Suprapubic skin (tissue), 4 donors: ENCODE measurements at regions not wholly inside any gene's neighbourhood (a gene's known extent, or its start where the extent isn't known, plus 50 kb on each side); places are given as distances from the start of the nearest gene placed in this dataset.

Experiments
- DNase-seq, 2 donors: peaks; one replicate each; pipeline ENCODE4 v3.0.0-alpha.2; 2019; ENCODE audit warnings: low spot score in 2 of 2
- H3K27ac ChIP-seq: fragments of 200-600 bp; sonication (generic); one replicate; pipeline ENCODE4 v1.5.1; 2019
- H3K27me3 ChIP-seq: fragments of 200-600 bp; sonication (generic); one replicate; pipeline ENCODE4 v1.5.1; 2019
- H3K36me3 ChIP-seq: fragments of 200-600 bp; sonication (generic); one replicate; pipeline ENCODE4 v1.5.1; 2019
- H3K4me1 ChIP-seq: fragments of 200-600 bp; sonication (generic); one replicate; pipeline ENCODE4 v1.5.1; 2019
- H3K4me3 ChIP-seq: fragments of 200-600 bp; sonication (generic); one replicate; pipeline ENCODE4 v1.5.1; 2019; ENCODE audit warnings: mild to moderate bottlenecking
- H3K9me3 ChIP-seq: fragments of 200-600 bp; sonication (generic); one replicate; pipeline ENCODE4 v1.5.1; 2019
- EP300 ChIP-seq: sonication (generic); formaldehyde crosslinking; IDR thresholded peaks from one replicate; pipeline ENCODE4 v1.6.1; 2017; ENCODE audit warnings: antibody characterized with exemption
- POLR2A ChIP-seq, 2 donors: fragments of 450-650 bp; IDR thresholded peaks; one replicate each; pipeline ENCODE4 v1.6.1; 2017; ENCODE audit warnings: antibody characterized with exemption in 2 of 2, mild to moderate bottlenecking in 2 of 2, moderate library complexity in 2 of 2
- POLR2AphosphoS5 ChIP-seq, 3 donors: sonication (generic); formaldehyde crosslinking; IDR thresholded peaks; one replicate each; pipeline ENCODE4 v1.6.1; 2017; ENCODE audit warnings: antibody characterized with exemption in 3 of 3
- WGBS: methylation state at CpG from one replicate; pipeline ENCODE4 v1.1.5; 2018; 5-methylcytosine and 5-hydroxymethylcytosine counted together
- TF ChIP-seq, protein P1 (sequence below), 2 donors: fragments of 200-600 bp in 1 of 2; fragments of 450-650 bp in 1 of 2; sonication (generic) in 1 of 2; IDR thresholded peaks; one replicate each; pipeline ENCODE4 v1.5.1; 2016 to 2019; ENCODE audit warnings: antibody characterized with exemption in 2 of 2, mild to moderate bottlenecking in 1 of 2, moderate library complexity in 1 of 2

DNA sequence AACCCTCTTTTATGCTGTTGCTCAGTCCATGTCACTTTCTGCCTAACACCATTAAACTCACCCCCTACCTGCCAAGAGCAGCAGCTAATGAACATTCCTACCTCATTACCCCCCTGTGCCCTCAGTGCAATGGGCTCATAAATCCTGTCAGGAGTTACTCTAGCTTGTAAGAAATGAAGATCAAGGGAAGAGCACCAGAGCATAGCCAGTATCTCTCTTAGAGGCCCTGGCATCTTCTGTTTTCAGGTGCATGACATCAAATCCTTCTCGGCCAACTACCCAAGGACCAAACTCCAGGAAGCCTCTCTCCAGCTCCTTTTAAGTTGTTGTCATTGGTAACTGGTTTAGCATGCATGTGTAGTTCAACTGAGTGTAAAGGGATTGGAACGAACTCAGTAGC, 75.1 kb downstream of the FOXI2 start:
- no peak overlapping the region for H3K27ac ChIP-seq
- no peaks in the 10 kb centered on the region for H3K9me3 ChIP-seq
- 100% methylated on average over 2 of the region's 2 CpGs for WGBS
- DNase-seq: no peak
- TF ChIP-seq POLR2A (IDR thresholded peaks at IDR 0.05) (no peak), POLR2AphosphoS5 (IDR thresholded peaks at IDR 0.05) (no peak), EP300 (no peak)
- TF ChIP-seq, protein P1, sequence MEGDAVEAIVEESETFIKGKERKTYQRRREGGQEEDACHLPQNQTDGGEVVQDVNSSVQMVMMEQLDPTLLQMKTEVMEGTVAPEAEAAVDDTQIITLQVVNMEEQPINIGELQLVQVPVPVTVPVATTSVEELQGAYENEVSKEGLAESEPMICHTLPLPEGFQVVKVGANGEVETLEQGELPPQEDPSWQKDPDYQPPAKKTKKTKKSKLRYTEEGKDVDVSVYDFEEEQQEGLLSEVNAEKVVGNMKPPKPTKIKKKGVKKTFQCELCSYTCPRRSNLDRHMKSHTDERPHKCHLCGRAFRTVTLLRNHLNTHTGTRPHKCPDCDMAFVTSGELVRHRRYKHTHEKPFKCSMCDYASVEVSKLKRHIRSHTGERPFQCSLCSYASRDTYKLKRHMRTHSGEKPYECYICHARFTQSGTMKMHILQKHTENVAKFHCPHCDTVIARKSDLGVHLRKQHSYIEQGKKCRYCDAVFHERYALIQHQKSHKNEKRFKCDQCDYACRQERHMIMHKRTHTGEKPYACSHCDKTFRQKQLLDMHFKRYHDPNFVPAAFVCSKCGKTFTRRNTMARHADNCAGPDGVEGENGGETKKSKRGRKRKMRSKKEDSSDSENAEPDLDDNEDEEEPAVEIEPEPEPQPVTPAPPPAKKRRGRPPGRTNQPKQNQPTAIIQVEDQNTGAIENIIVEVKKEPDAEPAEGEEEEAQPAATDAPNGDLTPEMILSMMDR (IDR thresholded peaks at IDR 0.05): no peak
- no peaks in the 10 kb centered on the region for H3K36me3 ChIP-seq
- no peaks in the 10 kb centered on the region for H3K4me1 ChIP-seq
- no peak overlapping the region for H3K4me3 ChIP-seq
- no peaks in the 10 kb centered on the region for H3K27me3 ChIP-seq

DNA sequence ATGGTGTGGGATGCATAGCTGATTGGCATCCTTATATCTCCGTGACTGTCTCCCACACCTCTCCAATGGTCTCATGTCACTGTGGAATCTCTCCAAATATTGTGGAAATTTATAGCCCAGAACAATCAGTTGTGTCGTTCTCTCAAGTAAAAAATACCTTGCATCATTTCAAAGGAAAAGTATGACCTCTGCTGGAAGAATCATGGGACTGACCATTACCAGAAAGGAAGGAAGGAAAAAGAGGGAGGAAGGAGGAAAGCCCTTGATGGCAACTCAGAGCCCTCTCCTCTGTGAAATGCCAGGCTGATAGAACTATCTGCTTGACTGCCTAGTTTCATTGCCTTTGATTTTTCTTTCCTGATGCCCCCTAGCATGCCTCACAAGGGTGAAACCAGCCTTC, 76.3 kb downstream of the FOXI2 start:
- Histone ChIP-seq H3K9me3 (no peaks in the 10 kb centered on the region), H3K36me3 (no peaks in the 10 kb centered on the region), H3K4me3 (no peak overlapping the region), H3K27ac (no peak overlapping the region), H3K4me1 (no peaks in the 10 kb centered on the region), H3K27me3 (no peaks in the 10 kb centered on the region)
- TF ChIP-seq POLR2AphosphoS5 (IDR thresholded peaks at IDR 0.05) (no peak), EP300 (no peak), POLR2A (IDR thresholded peaks at IDR 0.05) (no peak)
- TF ChIP-seq, protein P1 (IDR thresholded peaks at IDR 0.05): no peak
- WGBS: 32% methylated on average over 2 of the region's 2 CpGs
- no peak for DNase-seq

DNA sequence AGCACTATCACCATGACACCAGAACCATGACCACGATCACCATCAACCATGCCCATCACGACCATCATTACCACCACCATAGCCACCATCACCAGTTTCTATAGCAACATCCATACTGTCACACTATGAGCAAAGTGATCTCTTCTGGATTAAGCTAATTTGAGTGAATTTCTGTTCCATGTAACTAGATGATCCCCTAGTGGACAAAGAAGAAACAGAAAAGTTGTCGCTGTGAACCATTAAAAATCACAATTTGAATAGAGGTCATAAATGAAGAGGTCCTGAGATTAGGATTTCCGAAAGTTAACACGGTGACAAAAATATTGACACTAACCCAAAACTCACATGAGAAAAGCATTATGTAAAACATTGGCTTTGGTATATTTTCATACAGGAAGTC, 77.6 kb downstream of the CLRN3 start:
- WGBS: 78% methylated on average over 5 of the region's 5 CpGs
- H3K27ac ChIP-seq: no peak overlapping the region
- no peaks in the 10 kb centered on the region for H3K36me3 ChIP-seq
- no peaks in the 10 kb centered on the region for H3K9me3 ChIP-seq
- H3K4me1 ChIP-seq: no peaks in the 10 kb centered on the region
- H3K27me3 ChIP-seq: no peaks in the 10 kb centered on the region
- no peak for DNase-seq
- TF ChIP-seq, protein P1 (IDR thresholded peaks at IDR 0.05): no peak
- TF ChIP-seq POLR2AphosphoS5 (IDR thresholded peaks at IDR 0.05) (no peak), POLR2A (IDR thresholded peaks at IDR 0.05) (no peak), EP300 (no peak)
- no peak overlapping the region for H3K4me3 ChIP-seq

DNA sequence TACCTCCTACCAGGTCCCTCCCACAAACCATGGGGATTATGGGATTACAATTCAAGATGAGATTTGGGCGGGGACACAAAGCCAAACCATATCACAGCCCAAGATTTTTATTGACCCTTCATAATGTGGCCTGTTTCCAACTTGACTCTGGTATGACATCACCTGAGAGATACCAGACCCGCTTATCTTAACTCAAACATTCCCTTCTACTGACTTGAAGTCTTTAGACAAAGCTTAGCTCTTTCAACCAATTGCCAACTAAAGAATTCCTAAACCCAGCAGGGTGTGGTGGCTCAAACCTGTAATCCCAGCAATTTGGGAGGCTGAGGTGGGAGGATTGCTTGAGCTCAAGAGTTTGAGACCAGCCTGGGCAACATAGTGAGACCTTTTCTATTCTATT, 67.9 kb downstream of the CLRN3 start:
- H3K4me3 ChIP-seq: no peak overlapping the region
- H3K9me3 ChIP-seq: peaks cover 8% of the 10 kb centered on the region
- 83% methylated on average over 2 of the region's 2 CpGs for WGBS
- H3K36me3 ChIP-seq: no peaks in the 10 kb centered on the region
- no peaks in the 10 kb centered on the region for H3K4me1 ChIP-seq
- DNase-seq: no peak
- H3K27me3 ChIP-seq: no peaks in the 10 kb centered on the region
- TF ChIP-seq, protein P1 (IDR thresholded peaks at IDR 0.05): no peak
- TF ChIP-seq POLR2AphosphoS5 (IDR thresholded peaks at IDR 0.05) (no peak), POLR2A (IDR thresholded peaks at IDR 0.05) (no peak), EP300 (no peak)
- no peak overlapping the region for H3K27ac ChIP-seq

DNA sequence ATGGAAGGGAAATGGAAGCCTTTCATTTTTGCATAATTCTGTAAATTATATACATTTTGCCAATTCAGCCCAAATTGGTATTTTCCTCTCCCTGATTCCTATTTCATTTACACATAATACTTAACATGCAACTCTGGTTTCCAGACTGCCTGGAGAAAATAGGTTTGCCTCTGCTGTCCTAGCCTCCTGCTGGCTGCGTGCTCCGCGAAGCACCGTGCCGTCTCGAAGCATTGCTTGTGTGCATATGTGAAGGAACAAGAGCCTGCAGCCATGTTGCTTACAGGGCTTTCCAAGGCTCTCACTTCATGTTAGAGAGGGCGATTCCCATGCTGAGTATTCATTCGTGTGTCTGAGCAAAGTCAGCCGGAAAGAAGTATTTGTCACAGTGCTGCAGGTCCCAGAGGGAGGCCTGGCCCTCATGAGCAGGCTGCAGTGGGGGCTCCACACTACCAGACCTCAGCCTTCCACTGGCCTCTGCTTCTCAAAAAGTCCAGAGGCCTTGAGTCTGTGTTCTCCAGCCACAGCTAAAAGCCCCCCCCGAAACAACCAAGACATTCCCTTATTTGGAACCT, 66.5 kb downstream of the CLRN3 start:
- no peak for DNase-seq
- no peaks in the 10 kb centered on the region for H3K4me1 ChIP-seq
- no peak overlapping the region for H3K27ac ChIP-seq
- TF ChIP-seq EP300 (no peak), POLR2AphosphoS5 (IDR thresholded peaks at IDR 0.05) (no peak), POLR2A (IDR thresholded peaks at IDR 0.05) (no peak)
- TF ChIP-seq, protein P1 (IDR thresholded peaks at IDR 0.05): no peak
- peaks cover 8% of the 10 kb centered on the region for H3K9me3 ChIP-seq
- WGBS: 72% methylated on average over 10 of the region's 10 CpGs
- no peaks in the 10 kb centered on the region for H3K27me3 ChIP-seq
- H3K36me3 ChIP-seq: no peaks in the 10 kb centered on the region
- H3K4me3 ChIP-seq: no peak overlapping the region
